Calu3 (cell line): ENCODE measurements at regions not wholly inside any gene's neighbourhood (a gene's known extent, or its start where the extent isn't known, plus 50 kb on each side); places are given as distances from the start of the nearest gene placed in this dataset.

Experiments used
- BruUV-seq: library from RNA; stranded (reverse); fragments of 400-500 nt; replicated peaks from 2 replicates; lab custom pipeline; 2021; lab: Mats Ljungman, UMichigan
- CTCF ChIA-PET: fragments of 300-600 bp; sonication (Branson Sonifier 250); formaldehyde crosslinking; loops from one replicate; lab custom pipeline; 2022; ENCODE audit warnings: antibody characterized with exemption; lab: Charles Lee
- DNase-seq: peaks from one replicate; pipeline ENCODE4 v3.0.0; 2022
- H3K27ac Mint-ChIP-seq: one replicate; pipeline ENCODE4 v1.8.0; 2022; ENCODE audit warnings: mixed read lengths; ENCODE audit not compliant: unreplicated experiment
- H3K27me3 Mint-ChIP-seq: one replicate; pipeline ENCODE4 v1.8.0; 2022; ENCODE audit warnings: mixed read lengths; ENCODE audit not compliant: unreplicated experiment
- H3K36me3 Mint-ChIP-seq: one replicate; pipeline ENCODE4 v1.8.0; 2022; ENCODE audit warnings: mild to moderate bottlenecking, moderate library complexity, mixed read lengths; ENCODE audit not compliant: insufficient read depth, unreplicated experiment
- H3K4me1 Mint-ChIP-seq: one replicate; pipeline ENCODE4 v1.8.0; 2022; ENCODE audit warnings: mild to moderate bottlenecking, low read depth, mixed read lengths; ENCODE audit not compliant: unreplicated experiment
- H3K4me3 Mint-ChIP-seq: one replicate; pipeline ENCODE4 v1.8.0; 2022; ENCODE audit warnings: mild to moderate bottlenecking, low read depth, moderate library complexity, mixed read lengths; ENCODE audit not compliant: unreplicated experiment
- H3K9me3 Mint-ChIP-seq: one replicate; pipeline ENCODE4 v1.8.0; 2022; ENCODE audit warnings: low read depth, mixed read lengths; ENCODE audit not compliant: unreplicated experiment
- intact Hi-C: fragments of 100-400 bp; cut with micrococcal nuclease; formaldehyde crosslinking; loops from one replicate; pipeline ENCODE4 v1.10.0; 2022; ENCODE audit not compliant: unreplicated experiment
- TF ChIP-seq, protein P1 (sequence below): fragments of 200-600 bp; IDR thresholded peaks from one replicate; pipeline ENCODE4 v1.8.0; 2022; ENCODE audit warnings: antibody characterized with exemption; ENCODE audit not compliant: unreplicated experiment

DNA sequence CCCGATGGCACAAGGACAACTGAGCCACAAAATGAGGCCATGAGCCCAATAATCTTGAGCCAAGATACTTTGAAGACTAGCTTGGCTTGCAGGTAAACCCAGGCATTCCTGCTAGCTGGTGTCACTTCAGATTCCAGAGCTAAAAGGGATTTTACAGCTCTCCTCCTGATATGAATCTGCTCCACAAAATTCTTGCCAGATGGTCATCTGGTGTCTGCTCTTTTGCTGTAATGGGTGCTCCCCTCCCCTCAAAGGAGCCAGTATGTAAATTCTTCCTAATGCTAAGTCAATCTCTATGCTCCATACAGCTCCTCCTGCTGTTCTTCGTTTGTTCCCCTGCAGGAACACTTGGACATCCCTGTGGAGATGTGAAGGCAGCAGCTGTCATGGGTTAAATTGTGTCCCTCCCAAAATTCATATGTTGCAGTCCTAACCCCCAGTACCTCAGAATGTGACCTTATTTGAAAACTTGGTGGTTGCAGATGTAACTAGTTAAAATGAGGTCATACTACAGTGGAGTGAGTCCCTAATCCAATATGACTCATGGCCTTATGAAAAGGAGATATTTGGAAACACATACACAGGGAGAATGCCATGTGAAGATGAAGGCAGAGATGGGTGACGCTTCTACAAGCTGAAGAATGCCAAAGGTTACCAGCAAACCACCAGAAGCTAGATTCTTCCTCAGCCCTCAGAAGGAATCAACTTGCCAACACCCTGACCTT, 180.6 kb upstream of the PALMD start:
- H3K36me3 Mint-ChIP-seq = no peaks in the 10 kb centered on the region
- no peak overlapping the region for H3K27ac Mint-ChIP-seq
- CTCF ChIA-PET = interaction anchor here (0.5 kb wide), 1 partner anchor 960 kb away, joined by 3 read pairs; no protein-coding TSS in a partner anchor
- no TSS peak for BruUV-seq
- H3K4me3 Mint-ChIP-seq = no peak overlapping the region
- intact Hi-C loops = no loop called here
- no peaks in the 10 kb centered on the region for H3K27me3 Mint-ChIP-seq
- DNase-seq = no peak
- no peaks in the 10 kb centered on the region for H3K4me1 Mint-ChIP-seq
- no peaks in the 10 kb centered on the region for H3K9me3 Mint-ChIP-seq
- TF ChIP-seq, protein P1, sequence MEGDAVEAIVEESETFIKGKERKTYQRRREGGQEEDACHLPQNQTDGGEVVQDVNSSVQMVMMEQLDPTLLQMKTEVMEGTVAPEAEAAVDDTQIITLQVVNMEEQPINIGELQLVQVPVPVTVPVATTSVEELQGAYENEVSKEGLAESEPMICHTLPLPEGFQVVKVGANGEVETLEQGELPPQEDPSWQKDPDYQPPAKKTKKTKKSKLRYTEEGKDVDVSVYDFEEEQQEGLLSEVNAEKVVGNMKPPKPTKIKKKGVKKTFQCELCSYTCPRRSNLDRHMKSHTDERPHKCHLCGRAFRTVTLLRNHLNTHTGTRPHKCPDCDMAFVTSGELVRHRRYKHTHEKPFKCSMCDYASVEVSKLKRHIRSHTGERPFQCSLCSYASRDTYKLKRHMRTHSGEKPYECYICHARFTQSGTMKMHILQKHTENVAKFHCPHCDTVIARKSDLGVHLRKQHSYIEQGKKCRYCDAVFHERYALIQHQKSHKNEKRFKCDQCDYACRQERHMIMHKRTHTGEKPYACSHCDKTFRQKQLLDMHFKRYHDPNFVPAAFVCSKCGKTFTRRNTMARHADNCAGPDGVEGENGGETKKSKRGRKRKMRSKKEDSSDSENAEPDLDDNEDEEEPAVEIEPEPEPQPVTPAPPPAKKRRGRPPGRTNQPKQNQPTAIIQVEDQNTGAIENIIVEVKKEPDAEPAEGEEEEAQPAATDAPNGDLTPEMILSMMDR = no peak

DNA sequence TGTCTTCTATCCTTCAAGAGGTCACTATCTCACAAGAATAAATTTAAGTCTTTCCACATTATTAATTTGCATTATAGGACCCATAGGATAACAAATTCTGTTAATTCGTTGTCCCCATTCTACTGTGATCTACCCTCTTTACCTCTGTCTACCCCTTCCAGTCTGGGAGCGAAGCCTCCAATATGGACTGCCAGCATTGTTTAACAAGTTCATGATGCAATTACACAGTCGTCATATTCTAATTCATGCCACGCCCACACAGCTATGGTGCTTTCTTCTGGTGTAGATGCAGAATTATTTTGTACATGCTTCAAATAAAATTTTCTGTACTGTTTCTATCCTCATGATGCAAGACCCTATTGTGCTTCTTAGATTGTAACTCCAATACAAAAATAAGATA, 178.3 kb upstream of the PALMD start:
- BruUV-seq = no TSS peak
- DNase-seq = no peak
- H3K27me3 Mint-ChIP-seq = no peaks in the 10 kb centered on the region
- H3K4me3 Mint-ChIP-seq = no peak overlapping the region
- intact Hi-C loops = no loop called here
- H3K36me3 Mint-ChIP-seq = no peaks in the 10 kb centered on the region
- H3K27ac Mint-ChIP-seq = no peak overlapping the region
- H3K9me3 Mint-ChIP-seq = no peaks in the 10 kb centered on the region
- TF ChIP-seq, protein P1 = no peak
- CTCF ChIA-PET = no interaction called here
- no peaks in the 10 kb centered on the region for H3K4me1 Mint-ChIP-seq

DNA sequence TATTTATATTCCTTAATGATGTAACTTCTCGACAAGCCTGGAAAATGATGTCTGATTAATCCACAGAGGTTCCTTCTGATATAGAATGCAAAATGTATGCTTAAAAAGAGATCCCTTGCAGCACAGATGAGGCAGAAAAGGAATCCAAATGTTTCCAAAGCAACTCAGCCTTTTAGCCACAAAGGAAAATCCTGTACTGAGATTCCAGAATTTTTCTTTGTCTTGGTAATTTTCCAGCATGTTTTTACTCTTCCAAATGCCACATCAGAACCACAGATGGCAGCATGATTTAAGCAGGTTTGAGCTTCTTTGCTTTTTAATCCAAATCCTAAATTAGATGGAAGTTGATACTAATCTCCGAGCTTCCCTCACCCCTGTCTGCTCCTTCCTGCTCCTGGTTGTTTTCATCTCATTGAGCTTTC, 176.4 kb upstream of the PALMD start:
- Mint-ChIP-seq H3K9me3 (no peaks in the 10 kb centered on the region), H3K4me3 (no peak overlapping the region), H3K27ac (no peak overlapping the region), H3K27me3 (no peaks in the 10 kb centered on the region), H3K4me1 (no peaks in the 10 kb centered on the region), H3K36me3 (no peaks in the 10 kb centered on the region)
- intact Hi-C loops = no loop called here
- TF ChIP-seq, protein P1 = no peak
- no peak for DNase-seq
- CTCF ChIA-PET = no interaction called here
- BruUV-seq = no TSS peak

DNA sequence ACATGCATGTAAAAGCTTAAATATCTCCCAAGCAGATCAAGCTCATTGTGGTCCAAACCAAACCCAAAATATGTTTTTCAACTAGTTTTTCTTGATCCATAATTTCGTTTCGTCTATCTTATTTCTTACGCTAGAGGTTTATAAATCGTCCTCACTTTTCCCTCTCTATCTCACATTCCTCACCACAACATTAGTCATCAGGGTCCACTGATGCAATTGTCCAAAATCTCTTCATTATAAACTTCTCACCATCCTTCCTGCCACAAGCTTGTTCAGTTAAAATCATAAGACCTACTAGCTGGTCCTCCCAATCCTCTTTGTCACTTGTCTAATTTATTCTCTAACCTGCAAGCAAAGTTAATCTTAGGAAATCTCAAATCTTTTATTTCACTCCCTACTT, 173.0 kb upstream of the PALMD start:
- no TSS peak for BruUV-seq
- Mint-ChIP-seq H3K9me3 (no peaks in the 10 kb centered on the region), H3K4me1 (no peaks in the 10 kb centered on the region), H3K36me3 (no peaks in the 10 kb centered on the region), H3K4me3 (no peak overlapping the region), H3K27me3 (no peaks in the 10 kb centered on the region), H3K27ac (no peak overlapping the region)
- intact Hi-C loops = no loop called here
- no peak for DNase-seq
- CTCF ChIA-PET = interaction anchor here (0.6 kb wide), 1 partner anchor 54 kb away, joined by 3 read pairs; no protein-coding TSS in a partner anchor
- TF ChIP-seq, protein P1 = no peak
